GM12878 (cell line): ENCODE measurements at regions not wholly inside any gene's neighbourhood (a gene's known extent, or its start where the extent isn't known, plus 50 kb on each side); places are given as distances from the start of the nearest gene placed in this dataset.

Source experiments
- ATAC-seq: fragments of 200-7000 bp; cut with Tn5 transposase; 3 replicates; pipeline ENCODE4 v1.9.1; 2020; ENCODE audit warnings: mild to moderate bottlenecking, moderate library complexity
- BruUV-seq: library from RNA; stranded (reverse); fragments of 400-500 nt; replicated peaks from 2 replicates; lab custom pipeline; 2021; lab: Mats Ljungman, UMichigan
- CTCF ChIA-PET: fragments of 300-600 bp; sonication (Branson Sonifier 250); formaldehyde crosslinking; extraction: SDS; loops from one replicate; lab custom pipeline; 2021; ENCODE audit warnings: inconsistent platforms; lab: Yijun Ruan, JAX
- POLR2A ChIA-PET: fragments of 350-600 bp; formaldehyde crosslinking; extraction: SDS; loops from one replicate; lab custom pipeline; 2021; ENCODE audit warnings: inconsistent platforms; lab: Charles Lee
- RAD21 ChIA-PET: fragments of 300-600 bp; sonication (Branson Sonifier 250); formaldehyde crosslinking; loops from one replicate; lab custom pipeline; 2023; ENCODE audit warnings: antibody characterized with exemption; ENCODE audit not compliant: unreplicated experiment; lab: Charles Lee
- SMC1A ChIA-PET: fragments of 300-600 bp; sonication (Branson Sonifier 250); formaldehyde crosslinking; loops from one replicate; lab custom pipeline; 2023; ENCODE audit not compliant: unreplicated experiment, uncharacterized antibody; lab: Charles Lee
- DNase-seq: peaks from one replicate; pipeline ENCODE4 v3.0.0-alpha.2; 2011; ENCODE audit warnings: low read depth, low spot score
- FAIRE-seq: peaks from 3 replicates; lab custom pipeline; 2011; peaks lifted over from hg19 to GRCh38; lab: Jason Lieb, UNC
- H2AFZ ChIP-seq: 2 replicates; pipeline ENCODE4 v1.6.0; 2011; ENCODE audit warnings: low read depth, low read length, control low read depth; ENCODE audit not compliant: control insufficient read depth
- H3K27ac ChIP-seq: 2 replicates; pipeline ENCODE4 v1.5.1; 2011; ENCODE audit warnings: control low read depth; ENCODE audit not compliant: control insufficient read depth, insufficient read depth
- H3K27me3 ChIP-seq, 2 experiments: replicated peaks in 1 of 2; 2 replicates each; pipeline versions ENCODE4 v1.6.0 to v1.6.1; 2011; ENCODE audit warnings: low read length in 1 of 2; ENCODE audit not compliant: control insufficient read depth in 2 of 2, insufficient read depth in 2 of 2
- H3K36me3 ChIP-seq, 2 experiments: 2 replicates each; pipeline ENCODE4 v1.5.1; 2011; ENCODE audit warnings: low read length in 1 of 2; ENCODE audit not compliant: control insufficient read depth in 2 of 2, insufficient read depth in 2 of 2
- H3K4me1 ChIP-seq: 2 replicates; pipeline ENCODE4 v1.6.1; 2011; ENCODE audit warnings: mild to moderate bottlenecking, low read length, moderate library complexity, mixed read lengths; ENCODE audit not compliant: control insufficient read depth, insufficient read depth
- H3K4me2 ChIP-seq: 2 replicates; pipeline ENCODE4 v1.6.0; 2011; ENCODE audit warnings: control low read depth; ENCODE audit not compliant: control insufficient read depth, insufficient read depth
- H3K4me3 ChIP-seq: fragments of 200-600 bp; sonication (generic); 2 replicates; pipeline ENCODE4 v1.5.1; 2016
- H3K79me2 ChIP-seq: 2 replicates; pipeline ENCODE4 v1.6.0; 2011; ENCODE audit warnings: low read length; ENCODE audit not compliant: control insufficient read depth, insufficient read depth
- H3K9ac ChIP-seq: 2 replicates; pipeline ENCODE4 v1.8.0; 2011; ENCODE audit warnings: low read length, control low read depth, mixed read lengths; ENCODE audit not compliant: control insufficient read depth, insufficient read depth
- H3K9me3 ChIP-seq: replicated peaks from 3 replicates; pipeline ENCODE4 v1.5.1; 2011; ENCODE audit warnings: mild to moderate bottlenecking, low read length; ENCODE audit not compliant: control insufficient read depth, insufficient read depth
- H4K20me1 ChIP-seq: 2 replicates; pipeline ENCODE4 v1.6.0; 2011; ENCODE audit not compliant: control insufficient read depth, insufficient read depth
- EED ChIP-seq: sonication (generic); IDR thresholded peaks from 2 replicates; pipeline ENCODE4 v1.6.1; 2016; ENCODE audit warnings: antibody characterized with exemption, low read depth
- EP300 ChIP-seq, 2 experiments: fragments of 150-350 bp in 1 of 2; IDR thresholded peaks; 2 replicates each; pipeline ENCODE4 v1.6.1; 2011 to 2012; ENCODE audit warnings: low read depth in 2 of 2, low read length in 2 of 2, borderline replicate concordance in 1 of 2, improper control_type of control experiment in 1 of 2, inconsistent platforms in 1 of 2; ENCODE audit not compliant: control insufficient read depth in 1 of 2
- ETV6 ChIP-seq, 2 experiments: fragments of 450-650 bp in 1 of 2; IDR thresholded peaks in 1 of 2; conservative IDR thresholded peaks in 1 of 2; 2 replicates each; pipeline ENCODE4 v1.6.1; 2014; ENCODE audit warnings: antibody characterized with exemption in 1 of 2, borderline replicate concordance in 1 of 2, low read depth in 1 of 2, mild to moderate bottlenecking in 1 of 2, moderate library complexity in 1 of 2
- GATAD2B ChIP-seq: fragments of 450-650 bp; conservative IDR thresholded peaks from 2 replicates; pipeline ENCODE4 v1.6.1; 2017; ENCODE audit warnings: low read depth, mild to moderate bottlenecking, moderate library complexity
- HCFC1 ChIP-seq: fragments of 150-350 bp; IDR thresholded peaks from 2 replicates; pipeline ENCODE4 v1.6.1; 2014; ENCODE audit warnings: low read length
- MTA3 ChIP-seq: IDR thresholded peaks from 2 replicates; pipeline ENCODE4 v1.6.1; 2012; ENCODE audit warnings: low read length, inconsistent platforms, borderline replicate concordance
- MYB ChIP-seq: fragments of 150-350 bp; IDR thresholded peaks from 2 replicates; pipeline ENCODE4 v1.6.1; 2014; ENCODE audit warnings: mild to moderate bottlenecking, low read depth, low read length, borderline replicate concordance
- MYC ChIP-seq: IDR thresholded peaks from 2 replicates; pipeline ENCODE4 v1.6.1; 2011; ENCODE audit warnings: mild to moderate bottlenecking, low read length, moderate library complexity, inconsistent platforms; ENCODE audit not compliant: insufficient read depth, insufficient replicate concordance, insufficient read length, severe bottlenecking
- NBN ChIP-seq: fragments of 450-650 bp; IDR thresholded peaks from 2 replicates; pipeline ENCODE4 v1.6.1; 2016
- RBBP5 ChIP-seq: fragments of 200-600 bp; sonication (generic); conservative IDR thresholded peaks from 2 replicates; pipeline ENCODE4 v1.6.1; 2016
- SIN3A ChIP-seq: IDR thresholded peaks from 2 replicates; pipeline ENCODE4 v1.6.1; 2012; ENCODE audit warnings: low read depth, low read length, improper control_type of control experiment
- TBL1XR1 ChIP-seq: IDR thresholded peaks from 2 replicates; pipeline ENCODE4 v1.6.1; 2012; ENCODE audit warnings: low read depth, low read length, improper control_type of control experiment
- TCF7 ChIP-seq: IDR thresholded peaks from 2 replicates; pipeline ENCODE4 v1.6.1; 2014; ENCODE audit warnings: antibody characterized with exemption, borderline replicate concordance
- WRNIP1 ChIP-seq: IDR thresholded peaks from 2 replicates; pipeline ENCODE4 v1.6.1; 2011; ENCODE audit warnings: low read depth, low read length, improper control_type of control experiment, borderline replicate concordance
- WGBS: methylation state at CpG from one replicate; pipeline ENCODE4 v1.1.6; 2016; ENCODE audit warnings: low lambda C conversion rate; ENCODE audit not compliant: insufficient replicate concordance, insufficient coverage; ENCODE audit errors: missing lambda C conversion rate; 5-methylcytosine and 5-hydroxymethylcytosine counted together
- in situ Hi-C: fragments of 300-500 bp; cut with MboI; formaldehyde crosslinking; loops from 9 replicates; pipeline ENCODE4 v1.14.3; 2018; ENCODE audit warnings: mixed read lengths
- intact Hi-C: fragments of 100-400 bp; cut with micrococcal nuclease; formaldehyde crosslinking; loops from one replicate; pipeline ENCODE4 v1.14.2; 2022; ENCODE audit not compliant: unreplicated experiment
- TF ChIP-seq, protein P1 (sequence below): fragments of 450-650 bp; IDR thresholded peaks from 2 replicates; pipeline ENCODE4 v1.6.1; 2017; ENCODE audit warnings: antibody characterized with exemption, mild to moderate bottlenecking, moderate library complexity
- TF ChIP-seq, protein P2 (sequence below): fragments of 450-650 bp; IDR thresholded peaks from 2 replicates; pipeline ENCODE4 v1.6.1; 2016; ENCODE audit warnings: mild to moderate bottlenecking
- TF ChIP-seq, protein P3 (sequence below): fragments of 450-650 bp; IDR thresholded peaks from 2 replicates; pipeline ENCODE4 v1.6.1; 2016; ENCODE audit warnings: mild to moderate bottlenecking, moderate library complexity, borderline replicate concordance

DNA sequence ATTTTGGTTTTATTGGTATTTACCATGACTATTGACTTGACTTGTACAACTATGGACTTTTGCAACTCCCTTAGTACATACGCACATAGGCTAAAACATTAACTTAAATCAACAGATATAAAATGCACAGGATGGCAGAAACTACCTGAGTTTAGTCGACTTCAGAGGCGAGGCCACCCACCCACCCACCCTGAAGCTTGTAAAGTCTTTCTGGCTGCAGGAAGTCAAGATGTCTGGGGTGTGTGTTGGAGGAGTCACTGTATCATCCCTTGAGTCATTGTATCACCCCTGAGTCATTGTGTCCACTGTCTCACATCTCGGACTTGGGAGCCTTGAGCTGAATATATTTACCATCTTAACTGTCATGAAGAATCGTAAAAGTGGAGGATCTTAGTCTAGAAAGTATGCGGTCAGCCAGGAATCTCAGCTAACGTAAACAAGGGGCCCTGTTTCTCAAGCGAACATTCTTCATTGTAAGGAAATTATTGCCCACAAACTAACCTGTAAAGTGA lies 140.0 kb upstream of the ST6GAL2 start:
- ChIA-PET POLR2A (no interaction called here), RAD21 (no interaction called here)
- in situ Hi-C loops, result no loop called here

More for the DNA sequence above, 140.0 kb upstream of the ST6GAL2 start:
- Histone ChIP-seq H3K4me1 (no peaks in the 10 kb centered on the region), H3K36me3 (no peaks in the 10 kb centered on the region), H3K9me3 (no peaks in the 10 kb centered on the region), H4K20me1 (no peaks in the 10 kb centered on the region), H3K4me2 (no peak overlapping the region), H3K9ac (no peak overlapping the region), H3K4me3 (no peak overlapping the region), H3K79me2 (no peaks in the 10 kb centered on the region), H2AFZ (no peak overlapping the region), H3K27ac (no peak overlapping the region), H3K27me3 (no peaks in the 10 kb centered on the region)
- ChIA-PET CTCF (no interaction called here), SMC1A (no interaction called here)
- DNase-seq (no peak), FAIRE-seq (no peak), ATAC-seq (no peak)
- 35% methylated on average over 8 of the region's 8 CpGs for WGBS
- BruUV-seq, result no TSS peak
- TF ChIP-seq EED (no peak), GATAD2B (no peak), NBN (no peak), MTA3 (no peak), EP300 (IDR thresholded peaks at IDR 0.05; ENCODE audit: borderline replicate concordance in 1 of 2, control insufficient read depth in 1 of 2, low read depth in 2 of 2, low read length in 2 of 2) (no peak), HCFC1 (no peak), TCF7 (no peak), WRNIP1 (no peak), RBBP5 (no peak), MYB (no peak), ETV6 (conservative IDR thresholded peaks at IDR 0.05 in 1 of 2, IDR thresholded peaks at IDR 0.05 in 1 of 2; ENCODE audit: borderline replicate concordance in 1 of 2, low read depth in 1 of 2) (no peak), SIN3A (no peak), TBL1XR1 (no peak), MYC (no peak)
- TF ChIP-seq, protein P1, sequence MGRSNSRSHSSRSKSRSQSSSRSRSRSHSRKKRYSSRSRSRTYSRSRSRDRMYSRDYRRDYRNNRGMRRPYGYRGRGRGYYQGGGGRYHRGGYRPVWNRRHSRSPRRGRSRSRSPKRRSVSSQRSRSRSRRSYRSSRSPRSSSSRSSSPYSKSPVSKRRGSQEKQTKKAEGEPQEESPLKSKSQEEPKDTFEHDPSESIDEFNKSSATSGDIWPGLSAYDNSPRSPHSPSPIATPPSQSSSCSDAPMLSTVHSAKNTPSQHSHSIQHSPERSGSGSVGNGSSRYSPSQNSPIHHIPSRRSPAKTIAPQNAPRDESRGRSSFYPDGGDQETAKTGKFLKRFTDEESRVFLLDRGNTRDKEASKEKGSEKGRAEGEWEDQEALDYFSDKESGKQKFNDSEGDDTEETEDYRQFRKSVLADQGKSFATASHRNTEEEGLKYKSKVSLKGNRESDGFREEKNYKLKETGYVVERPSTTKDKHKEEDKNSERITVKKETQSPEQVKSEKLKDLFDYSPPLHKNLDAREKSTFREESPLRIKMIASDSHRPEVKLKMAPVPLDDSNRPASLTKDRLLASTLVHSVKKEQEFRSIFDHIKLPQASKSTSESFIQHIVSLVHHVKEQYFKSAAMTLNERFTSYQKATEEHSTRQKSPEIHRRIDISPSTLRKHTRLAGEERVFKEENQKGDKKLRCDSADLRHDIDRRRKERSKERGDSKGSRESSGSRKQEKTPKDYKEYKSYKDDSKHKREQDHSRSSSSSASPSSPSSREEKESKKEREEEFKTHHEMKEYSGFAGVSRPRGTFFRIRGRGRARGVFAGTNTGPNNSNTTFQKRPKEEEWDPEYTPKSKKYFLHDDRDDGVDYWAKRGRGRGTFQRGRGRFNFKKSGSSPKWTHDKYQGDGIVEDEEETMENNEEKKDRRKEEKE, result no peak
- TF ChIP-seq, protein P2, sequence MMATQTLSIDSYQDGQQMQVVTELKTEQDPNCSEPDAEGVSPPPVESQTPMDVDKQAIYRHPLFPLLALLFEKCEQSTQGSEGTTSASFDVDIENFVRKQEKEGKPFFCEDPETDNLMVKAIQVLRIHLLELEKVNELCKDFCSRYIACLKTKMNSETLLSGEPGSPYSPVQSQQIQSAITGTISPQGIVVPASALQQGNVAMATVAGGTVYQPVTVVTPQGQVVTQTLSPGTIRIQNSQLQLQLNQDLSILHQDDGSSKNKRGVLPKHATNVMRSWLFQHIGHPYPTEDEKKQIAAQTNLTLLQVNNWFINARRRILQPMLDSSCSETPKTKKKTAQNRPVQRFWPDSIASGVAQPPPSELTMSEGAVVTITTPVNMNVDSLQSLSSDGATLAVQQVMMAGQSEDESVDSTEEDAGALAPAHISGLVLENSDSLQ, result no peak
- TF ChIP-seq, protein P3, sequence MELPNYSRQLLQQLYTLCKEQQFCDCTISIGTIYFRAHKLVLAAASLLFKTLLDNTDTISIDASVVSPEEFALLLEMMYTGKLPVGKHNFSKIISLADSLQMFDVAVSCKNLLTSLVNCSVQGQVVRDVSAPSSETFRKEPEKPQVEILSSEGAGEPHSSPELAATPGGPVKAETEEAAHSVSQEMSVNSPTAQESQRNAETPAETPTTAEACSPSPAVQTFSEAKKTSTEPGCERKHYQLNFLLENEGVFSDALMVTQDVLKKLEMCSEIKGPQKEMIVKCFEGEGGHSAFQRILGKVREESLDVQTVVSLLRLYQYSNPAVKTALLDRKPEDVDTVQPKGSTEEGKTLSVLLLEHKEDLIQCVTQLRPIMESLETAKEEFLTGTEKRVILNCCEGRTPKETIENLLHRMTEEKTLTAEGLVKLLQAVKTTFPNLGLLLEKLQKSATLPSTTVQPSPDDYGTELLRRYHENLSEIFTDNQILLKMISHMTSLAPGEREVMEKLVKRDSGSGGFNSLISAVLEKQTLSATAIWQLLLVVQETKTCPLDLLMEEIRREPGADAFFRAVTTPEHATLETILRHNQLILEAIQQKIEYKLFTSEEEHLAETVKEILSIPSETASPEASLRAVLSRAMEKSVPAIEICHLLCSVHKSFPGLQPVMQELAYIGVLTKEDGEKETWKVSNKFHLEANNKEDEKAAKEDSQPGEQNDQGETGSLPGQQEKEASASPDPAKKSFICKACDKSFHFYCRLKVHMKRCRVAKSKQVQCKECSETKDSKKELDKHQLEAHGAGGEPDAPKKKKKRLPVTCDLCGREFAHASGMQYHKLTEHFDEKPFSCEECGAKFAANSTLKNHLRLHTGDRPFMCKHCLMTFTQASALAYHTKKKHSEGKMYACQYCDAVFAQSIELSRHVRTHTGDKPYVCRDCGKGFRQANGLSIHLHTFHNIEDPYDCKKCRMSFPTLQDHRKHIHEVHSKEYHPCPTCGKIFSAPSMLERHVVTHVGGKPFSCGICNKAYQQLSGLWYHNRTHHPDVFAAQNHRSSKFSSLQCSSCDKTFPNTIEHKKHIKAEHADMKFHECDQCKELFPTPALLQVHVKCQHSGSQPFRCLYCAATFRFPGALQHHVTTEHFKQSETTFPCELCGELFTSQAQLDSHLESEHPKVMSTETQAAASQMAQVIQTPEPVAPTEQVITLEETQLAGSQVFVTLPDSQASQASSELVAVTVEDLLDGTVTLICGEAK, result no peak
- intact Hi-C loops, result no loop called here
